ENCODE measurements at regions not wholly inside any gene's neighbourhood (a gene's known extent, or its start where the extent isn't known, plus 50 kb on each side); places are given as distances from the start of the nearest gene placed in this dataset.

DNA sequence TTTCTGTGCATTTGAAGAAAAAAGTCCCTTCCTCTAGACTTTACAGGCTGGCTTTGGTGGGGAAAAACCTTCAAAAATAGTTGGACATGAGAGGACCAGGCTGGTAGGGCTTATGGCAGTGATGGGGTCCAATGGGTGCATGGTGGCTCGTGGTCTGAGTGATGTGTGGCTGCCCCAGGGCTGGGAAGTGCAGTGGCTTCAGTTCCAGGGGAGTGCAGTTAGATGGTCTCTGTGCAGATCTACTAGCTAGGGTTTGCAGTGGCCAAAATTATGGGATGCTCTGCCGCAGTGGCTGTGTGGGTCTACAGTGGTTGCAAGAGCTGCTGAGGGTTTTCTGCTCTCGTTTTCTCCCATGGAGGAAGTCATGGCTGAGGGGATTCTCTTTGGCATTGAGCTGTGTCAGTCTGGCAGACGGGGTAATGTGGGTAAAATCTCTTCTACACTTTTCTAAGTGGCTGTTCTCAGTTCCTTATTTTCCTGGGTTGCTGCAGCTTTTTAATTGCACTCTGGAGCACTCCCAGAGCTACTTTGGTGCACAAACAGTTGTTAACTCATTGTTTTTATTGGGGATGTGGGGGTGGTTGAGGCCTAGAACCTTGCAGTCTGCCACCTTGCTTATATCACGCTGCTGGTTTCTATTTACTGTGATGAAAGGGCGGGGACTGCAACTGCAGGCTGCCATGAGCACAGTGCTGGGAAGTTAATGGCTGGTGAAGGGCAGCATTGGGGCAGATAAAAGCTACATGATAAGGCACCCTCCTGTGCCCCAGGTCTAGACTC, 1324.6 kb downstream of the NSUN3 start:
- no peak overlapping the region for H3K27ac ChIP-seq (ENCODE audit: low read depth, low read length)
- no peaks in the 10 kb centered on the region for H3K4me1 ChIP-seq (ENCODE audit: control insufficient read depth in 5 of 5, insufficient read depth in 5 of 5, low read length in 5 of 5)
- no peak overlapping the region for H3K9ac ChIP-seq (ENCODE audit: low read length in 5 of 5)
- H3K36me3 ChIP-seq (ENCODE audit: control insufficient read depth in 5 of 5, insufficient read depth in 5 of 5, low read length in 5 of 5), result no peaks in the 10 kb centered on the region
- no peak overlapping the region for H3K4me3 ChIP-seq (ENCODE audit: low read depth in 1 of 5, low read length in 5 of 5)
- peaks cover 0 to 4% (median 0%) of the 10 kb centered on the region in 5 donors for H3K9me3 ChIP-seq (ENCODE audit: control insufficient read depth in 5 of 5, low read length in 5 of 5)
- H3K27me3 ChIP-seq (ENCODE audit: control insufficient read depth in 5 of 5, insufficient read depth in 4 of 5, low read length in 5 of 5), result no peaks in the 10 kb centered on the region

DNA sequence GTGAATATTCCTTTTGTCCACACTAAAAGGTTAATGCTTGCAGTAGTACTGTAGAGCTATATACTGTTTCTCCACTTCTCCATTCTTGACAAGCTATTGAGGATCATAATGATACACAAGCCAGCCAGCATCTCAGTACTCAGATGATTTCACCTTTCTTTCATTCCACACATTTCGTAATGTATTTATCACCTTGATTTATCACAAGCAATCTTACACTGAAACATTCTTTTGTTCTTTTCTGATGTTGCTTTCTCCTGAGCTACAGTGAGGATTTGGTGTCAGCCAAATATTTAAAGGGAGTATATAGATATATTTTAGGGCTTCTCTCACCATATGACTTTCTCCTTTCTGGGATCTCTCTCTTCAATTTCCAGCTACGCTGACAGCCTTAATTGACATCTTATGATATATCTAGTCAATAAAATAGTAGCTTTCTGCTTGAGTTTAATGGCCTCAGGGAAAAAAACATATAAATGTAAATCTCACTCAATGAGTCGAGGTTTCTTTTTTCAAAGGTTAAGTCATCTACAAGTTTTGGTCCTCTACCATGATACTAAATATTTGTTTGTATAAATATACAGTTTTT, 1327.0 kb downstream of the NSUN3 start:
- Histone ChIP-seq H3K9me3 (ENCODE audit: control insufficient read depth in 5 of 5, low read length in 5 of 5) (peaks cover 0 to 4% (median 0%) of the 10 kb centered on the region in 5 donors), H3K9ac (ENCODE audit: low read length in 5 of 5) (no peak overlapping the region), H3K4me1 (ENCODE audit: control insufficient read depth in 5 of 5, insufficient read depth in 5 of 5, low read length in 5 of 5) (no peaks in the 10 kb centered on the region), H3K27ac (ENCODE audit: low read depth, low read length) (no peak overlapping the region), H3K36me3 (ENCODE audit: control insufficient read depth in 5 of 5, insufficient read depth in 5 of 5, low read length in 5 of 5) (no peaks in the 10 kb centered on the region), H3K4me3 (ENCODE audit: low read depth in 1 of 5, low read length in 5 of 5) (no peak overlapping the region), H3K27me3 (ENCODE audit: control insufficient read depth in 5 of 5, insufficient read depth in 4 of 5, low read length in 5 of 5) (no peaks in the 10 kb centered on the region)

DNA sequence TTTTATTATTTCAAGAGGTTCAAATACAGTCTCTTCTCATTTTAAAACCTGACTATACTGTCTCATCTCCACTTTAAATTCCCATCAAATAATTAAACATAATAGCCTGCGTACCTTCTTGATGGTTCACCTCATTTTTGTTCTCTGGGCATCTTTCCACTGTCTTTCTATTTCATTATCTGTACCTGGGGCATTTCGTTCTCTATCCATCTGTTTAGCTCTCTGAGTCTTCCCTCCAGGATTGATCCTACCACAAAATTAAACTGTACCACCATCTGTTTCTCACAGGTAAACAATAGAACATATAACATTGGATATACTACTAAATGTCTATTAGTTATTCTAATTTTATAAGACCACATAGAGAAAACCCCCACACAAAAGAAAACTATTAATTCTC, 1331.4 kb downstream of the NSUN3 start:
- Histone ChIP-seq H3K4me1 (ENCODE audit: control insufficient read depth in 5 of 5, insufficient read depth in 5 of 5, low read length in 5 of 5) (no peaks in the 10 kb centered on the region), H3K9ac (ENCODE audit: low read length in 5 of 5) (no peak overlapping the region), H3K27ac (ENCODE audit: low read depth, low read length) (no peak overlapping the region), H3K36me3 (ENCODE audit: control insufficient read depth in 5 of 5, insufficient read depth in 5 of 5, low read length in 5 of 5) (no peaks in the 10 kb centered on the region), H3K9me3 (ENCODE audit: control insufficient read depth in 5 of 5, low read length in 5 of 5) (no peaks in the 10 kb centered on the region), H3K27me3 (ENCODE audit: control insufficient read depth in 5 of 5, insufficient read depth in 4 of 5, low read length in 5 of 5) (no peaks in the 10 kb centered on the region), H3K4me3 (ENCODE audit: low read depth in 1 of 5, low read length in 5 of 5) (no peak overlapping the region)

DNA sequence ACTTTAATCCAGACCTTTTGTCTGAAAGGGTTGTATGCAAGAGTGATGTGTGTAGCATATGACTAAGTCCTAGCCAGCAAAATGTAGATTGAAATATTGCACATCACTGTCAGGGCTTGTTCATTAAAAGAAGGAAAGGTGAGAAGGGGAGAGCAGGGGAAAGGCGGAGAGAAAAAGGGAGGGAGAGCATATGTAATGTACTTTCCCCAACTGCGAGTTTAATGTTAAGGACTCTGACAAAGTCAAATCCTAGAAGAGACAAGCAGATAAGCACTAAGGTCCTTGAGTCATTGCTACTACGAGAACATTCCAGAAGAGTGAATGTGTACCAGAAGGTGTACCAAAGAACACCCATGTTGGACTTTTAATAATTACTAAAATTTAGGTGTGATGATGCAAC, 1336.7 kb downstream of the NSUN3 start:
- no peak overlapping the region for H3K4me3 ChIP-seq (ENCODE audit: low read depth in 1 of 5, low read length in 5 of 5)
- H3K9ac ChIP-seq (ENCODE audit: low read length in 5 of 5), result no peak overlapping the region
- no peaks in the 10 kb centered on the region for H3K27me3 ChIP-seq (ENCODE audit: control insufficient read depth in 5 of 5, insufficient read depth in 4 of 5, low read length in 5 of 5)
- H3K36me3 ChIP-seq (ENCODE audit: control insufficient read depth in 5 of 5, insufficient read depth in 5 of 5, low read length in 5 of 5), result no peaks in the 10 kb centered on the region
- H3K4me1 ChIP-seq (ENCODE audit: control insufficient read depth in 5 of 5, insufficient read depth in 5 of 5, low read length in 5 of 5), result no peaks in the 10 kb centered on the region
- H3K9me3 ChIP-seq (ENCODE audit: control insufficient read depth in 5 of 5, low read length in 5 of 5), result no peaks in the 10 kb centered on the region
- no peak overlapping the region for H3K27ac ChIP-seq (ENCODE audit: low read depth, low read length)

DNA sequence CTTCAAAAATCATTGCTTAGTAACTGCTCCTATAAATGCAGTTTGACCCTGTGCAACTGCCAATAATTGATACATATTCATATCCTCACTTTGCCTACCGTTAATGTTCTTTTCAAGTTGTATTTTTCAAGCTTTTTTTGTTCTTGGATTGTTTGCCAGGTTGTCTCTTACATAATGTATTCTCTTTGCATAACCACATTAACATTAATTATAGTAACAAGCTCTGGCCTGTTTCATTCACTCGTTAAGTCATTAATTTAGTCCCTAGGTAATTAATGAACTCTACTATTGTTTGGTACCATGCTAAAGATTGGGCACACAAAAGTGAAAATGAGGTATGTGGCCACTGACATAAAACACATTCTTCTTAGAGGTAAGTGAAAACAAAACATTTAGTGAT, 1338.8 kb downstream of the NSUN3 start:
- Histone ChIP-seq H3K4me1 (ENCODE audit: control insufficient read depth in 5 of 5, insufficient read depth in 5 of 5, low read length in 5 of 5) (no peaks in the 10 kb centered on the region), H3K4me3 (ENCODE audit: low read depth in 1 of 5, low read length in 5 of 5) (no peak overlapping the region), H3K9ac (ENCODE audit: low read length in 5 of 5) (no peak overlapping the region), H3K27me3 (ENCODE audit: control insufficient read depth in 5 of 5, insufficient read depth in 4 of 5, low read length in 5 of 5) (no peaks in the 10 kb centered on the region), H3K9me3 (ENCODE audit: control insufficient read depth in 5 of 5, low read length in 5 of 5) (no peaks in the 10 kb centered on the region), H3K27ac (ENCODE audit: low read depth, low read length) (no peak overlapping the region), H3K36me3 (ENCODE audit: control insufficient read depth in 5 of 5, insufficient read depth in 5 of 5, low read length in 5 of 5) (no peaks in the 10 kb centered on the region)

DNA sequence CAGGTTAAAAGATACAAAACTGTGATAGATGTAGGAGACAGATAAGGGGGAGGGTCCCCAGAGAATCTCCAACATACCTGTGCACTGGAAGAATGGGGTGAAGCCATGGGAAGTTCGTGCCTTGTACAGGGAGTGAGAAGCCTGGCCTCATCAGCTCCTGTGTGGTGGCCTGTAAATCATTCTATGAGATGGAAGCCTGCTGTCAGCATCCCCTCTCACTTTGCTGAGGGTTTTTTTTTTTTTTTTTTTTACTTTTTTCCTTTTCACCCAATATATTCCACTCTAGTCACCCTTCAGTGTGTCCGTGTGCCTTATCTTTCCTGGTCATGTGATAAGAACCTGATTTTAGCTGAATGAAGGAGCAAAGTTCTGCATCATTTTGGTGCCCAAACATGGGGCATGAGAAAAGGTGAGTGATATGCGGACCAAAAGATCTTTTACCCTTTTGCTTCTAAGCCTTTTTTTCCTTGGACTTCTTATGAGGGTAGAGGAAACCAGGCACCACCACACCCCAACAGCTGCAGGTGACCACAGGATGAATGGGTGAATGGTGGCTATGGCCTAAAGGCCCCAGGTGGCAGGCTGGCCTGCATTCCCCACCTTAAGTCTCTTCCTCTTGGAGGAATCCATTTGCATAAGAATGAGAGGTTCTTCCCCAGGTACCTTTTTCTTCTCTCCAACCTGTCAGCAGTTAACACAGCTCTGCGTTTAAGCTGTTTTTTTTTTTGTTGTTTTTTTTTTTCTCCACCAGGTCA, 1345.0 kb downstream of the NSUN3 start:
- no peak overlapping the region for H3K4me3 ChIP-seq (ENCODE audit: low read depth in 1 of 5, low read length in 5 of 5)
- H3K27ac ChIP-seq (ENCODE audit: low read depth, low read length), result no peak overlapping the region
- peaks cover 0 to 7% (median 0%) of the 10 kb centered on the region in 5 donors for H3K9me3 ChIP-seq (ENCODE audit: control insufficient read depth in 5 of 5, low read length in 5 of 5)
- no peak overlapping the region for H3K9ac ChIP-seq (ENCODE audit: low read length in 5 of 5)
- no peaks in the 10 kb centered on the region for H3K27me3 ChIP-seq (ENCODE audit: control insufficient read depth in 5 of 5, insufficient read depth in 4 of 5, low read length in 5 of 5)
- H3K4me1 ChIP-seq (ENCODE audit: control insufficient read depth in 5 of 5, insufficient read depth in 5 of 5, low read length in 5 of 5), result no peaks in the 10 kb centered on the region
- H3K36me3 ChIP-seq (ENCODE audit: control insufficient read depth in 5 of 5, insufficient read depth in 5 of 5, low read length in 5 of 5), result no peaks in the 10 kb centered on the region

DNA sequence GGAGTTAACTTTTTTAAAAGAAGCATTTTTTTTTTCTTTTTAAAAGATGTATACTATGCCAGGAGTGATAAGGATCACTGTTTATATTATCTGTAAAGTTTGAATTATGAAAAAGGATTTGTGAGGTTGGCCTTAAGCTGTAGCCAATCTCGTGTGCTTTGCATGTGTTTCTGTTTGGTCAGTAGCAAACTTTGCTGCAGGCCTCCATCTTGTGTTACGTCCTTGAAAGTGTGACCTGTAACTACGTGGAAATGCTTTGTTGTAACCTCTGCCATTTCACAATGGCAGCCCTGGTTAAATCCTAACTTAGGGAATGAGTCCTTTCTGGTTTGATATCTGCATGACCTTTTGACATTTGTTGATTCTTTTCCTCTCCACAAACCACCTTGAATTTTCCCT, 1345.6 kb downstream of the NSUN3 start:
- Histone ChIP-seq H3K36me3 (ENCODE audit: control insufficient read depth in 5 of 5, insufficient read depth in 5 of 5, low read length in 5 of 5) (no peaks in the 10 kb centered on the region), H3K9ac (ENCODE audit: low read length in 5 of 5) (no peak overlapping the region), H3K27me3 (ENCODE audit: control insufficient read depth in 5 of 5, insufficient read depth in 4 of 5, low read length in 5 of 5) (no peaks in the 10 kb centered on the region), H3K9me3 (ENCODE audit: control insufficient read depth in 5 of 5, low read length in 5 of 5) (peaks cover 0 to 7% (median 0%) of the 10 kb centered on the region in 5 donors), H3K4me3 (ENCODE audit: low read depth in 1 of 5, low read length in 5 of 5) (no peak overlapping the region), H3K27ac (ENCODE audit: low read depth, low read length) (no peak overlapping the region), H3K4me1 (ENCODE audit: control insufficient read depth in 5 of 5, insufficient read depth in 5 of 5, low read length in 5 of 5) (no peaks in the 10 kb centered on the region)

DNA sequence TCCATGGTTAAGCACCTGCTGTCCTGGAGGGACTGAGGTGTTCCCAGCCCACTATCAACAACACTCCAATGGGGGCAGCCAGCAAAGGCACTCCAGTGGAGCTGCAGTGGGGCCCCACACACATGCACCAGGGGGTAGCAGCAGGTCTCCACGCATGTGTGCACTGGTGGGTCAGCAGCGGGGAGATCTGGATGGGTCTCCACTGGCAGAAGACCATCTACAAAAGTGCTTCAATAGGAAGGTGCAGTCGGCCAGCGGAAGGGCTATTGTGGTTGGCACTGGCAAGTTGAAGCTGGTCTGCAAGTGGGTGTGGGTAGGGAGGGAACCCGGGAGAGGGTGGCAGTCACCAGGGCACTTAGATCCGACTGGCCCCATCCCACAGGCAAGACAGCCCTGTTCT, 1355.4 kb downstream of the NSUN3 start:
- H3K4me3 ChIP-seq (ENCODE audit: low read depth in 1 of 5, low read length in 5 of 5), result no peak overlapping the region
- no peaks in the 10 kb centered on the region for H3K36me3 ChIP-seq (ENCODE audit: control insufficient read depth in 5 of 5, insufficient read depth in 5 of 5, low read length in 5 of 5)
- H3K4me1 ChIP-seq (ENCODE audit: control insufficient read depth in 5 of 5, insufficient read depth in 5 of 5, low read length in 5 of 5), result no peaks in the 10 kb centered on the region
- H3K27me3 ChIP-seq (ENCODE audit: control insufficient read depth in 5 of 5, insufficient read depth in 4 of 5, low read length in 5 of 5), result no peaks in the 10 kb centered on the region
- no peak overlapping the region for H3K9ac ChIP-seq (ENCODE audit: low read length in 5 of 5)
- peaks cover 0 to 7% (median 6%) of the 10 kb centered on the region in 5 donors for H3K9me3 ChIP-seq (ENCODE audit: control insufficient read depth in 5 of 5, low read length in 5 of 5)
- no peak overlapping the region for H3K27ac ChIP-seq (ENCODE audit: low read depth, low read length)

DNA sequence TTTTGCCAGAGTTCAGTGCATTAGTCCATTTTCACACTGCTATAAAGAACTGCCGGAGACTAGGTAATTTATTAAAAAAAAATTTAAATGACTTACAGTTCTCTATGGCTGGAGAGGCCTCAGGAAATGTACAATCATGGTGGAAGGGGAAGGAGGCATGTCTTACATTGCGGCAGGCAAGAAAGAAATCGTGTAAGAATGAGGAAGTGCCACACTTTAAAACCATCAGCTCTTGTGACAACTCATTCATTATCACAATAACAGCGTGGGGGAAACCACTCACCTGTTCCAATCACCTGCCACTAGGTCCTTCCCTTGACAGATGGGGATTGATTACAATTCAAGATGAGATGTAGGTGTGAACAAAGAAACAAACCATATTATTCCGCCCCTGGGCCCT, 1361.4 kb downstream of the NSUN3 start:
- H3K9ac ChIP-seq (ENCODE audit: low read length in 5 of 5), result no peak overlapping the region
- H3K27me3 ChIP-seq (ENCODE audit: control insufficient read depth in 5 of 5, insufficient read depth in 4 of 5, low read length in 5 of 5), result no peaks in the 10 kb centered on the region
- H3K9me3 ChIP-seq (ENCODE audit: control insufficient read depth in 5 of 5, low read length in 5 of 5), result no peaks in the 10 kb centered on the region
- no peak overlapping the region for H3K27ac ChIP-seq (ENCODE audit: low read depth, low read length)
- no peaks in the 10 kb centered on the region for H3K36me3 ChIP-seq (ENCODE audit: control insufficient read depth in 5 of 5, insufficient read depth in 5 of 5, low read length in 5 of 5)
- no peaks in the 10 kb centered on the region for H3K4me1 ChIP-seq (ENCODE audit: control insufficient read depth in 5 of 5, insufficient read depth in 5 of 5, low read length in 5 of 5)
- H3K4me3 ChIP-seq (ENCODE audit: low read depth in 1 of 5, low read length in 5 of 5), result no peak overlapping the region

DNA sequence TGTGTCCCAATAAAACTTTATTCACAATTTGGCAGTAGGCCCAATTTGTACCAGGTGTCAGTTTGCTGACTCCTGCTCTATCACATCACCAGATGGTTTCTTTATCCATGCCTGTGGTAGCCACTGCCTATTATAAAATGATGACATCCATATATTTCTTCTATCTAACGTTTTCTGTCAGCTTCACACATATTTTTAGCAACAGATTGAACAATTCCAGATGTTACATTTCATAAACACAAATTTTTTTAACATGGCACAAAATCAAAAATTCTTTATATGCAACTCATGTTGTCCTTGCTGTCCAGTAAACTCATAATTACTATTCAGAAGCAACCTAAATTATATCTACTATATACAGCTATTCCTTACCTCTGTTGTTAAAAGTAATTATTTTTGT, 1371.6 kb downstream of the NSUN3 start:
- no peaks in the 10 kb centered on the region for H3K9me3 ChIP-seq (ENCODE audit: control insufficient read depth in 5 of 5, low read length in 5 of 5)
- H3K4me1 ChIP-seq (ENCODE audit: control insufficient read depth in 5 of 5, insufficient read depth in 5 of 5, low read length in 5 of 5), result no peaks in the 10 kb centered on the region
- H3K27ac ChIP-seq (ENCODE audit: low read depth, low read length), result no peak overlapping the region
- no peaks in the 10 kb centered on the region for H3K27me3 ChIP-seq (ENCODE audit: control insufficient read depth in 5 of 5, insufficient read depth in 4 of 5, low read length in 5 of 5)
- no peaks in the 10 kb centered on the region for H3K36me3 ChIP-seq (ENCODE audit: control insufficient read depth in 5 of 5, insufficient read depth in 5 of 5, low read length in 5 of 5)
- no peak overlapping the region for H3K9ac ChIP-seq (ENCODE audit: low read length in 5 of 5)
- H3K4me3 ChIP-seq (ENCODE audit: low read depth in 1 of 5, low read length in 5 of 5), result no peak overlapping the region

Data from subcutaneous abdominal adipose tissue (tissue), 5 donors.